RWPE1 (cell line): ENCODE measurements at regions not wholly inside any gene's neighbourhood (a gene's known extent, or its start where the extent isn't known, plus 50 kb on each side); places are given as distances from the start of the nearest gene placed in this dataset.

Experiments used
- CTCF ChIA-PET: fragments of 350-600 bp; sonication (Branson Sonifier 250); formaldehyde crosslinking; extraction: SDS; loops from one replicate; lab custom pipeline; 2021; lab: Yijun Ruan, JAX
- POLR2A ChIA-PET: fragments of 400-600 bp; formaldehyde crosslinking; extraction: SDS; loops from one replicate; lab custom pipeline; 2020; ENCODE audit warnings: antibody characterized with exemption; ENCODE audit not compliant: low non-redundant PET; lab: Yijun Ruan, JAX
- DNase-seq: peaks from one replicate; pipeline ENCODE4 v3.0.0; 2012; ENCODE audit warnings: low spot score
- H3K27ac ChIP-seq: fragments of 450-650 bp; 2 replicates; pipeline ENCODE4 v1.5.1; 2017
- CTCF ChIP-seq: fragments of 450-650 bp; conservative IDR thresholded peaks from 2 replicates; pipeline ENCODE4 v1.5.1; 2017; ENCODE audit warnings: low read depth, mild to moderate bottlenecking

DNA sequence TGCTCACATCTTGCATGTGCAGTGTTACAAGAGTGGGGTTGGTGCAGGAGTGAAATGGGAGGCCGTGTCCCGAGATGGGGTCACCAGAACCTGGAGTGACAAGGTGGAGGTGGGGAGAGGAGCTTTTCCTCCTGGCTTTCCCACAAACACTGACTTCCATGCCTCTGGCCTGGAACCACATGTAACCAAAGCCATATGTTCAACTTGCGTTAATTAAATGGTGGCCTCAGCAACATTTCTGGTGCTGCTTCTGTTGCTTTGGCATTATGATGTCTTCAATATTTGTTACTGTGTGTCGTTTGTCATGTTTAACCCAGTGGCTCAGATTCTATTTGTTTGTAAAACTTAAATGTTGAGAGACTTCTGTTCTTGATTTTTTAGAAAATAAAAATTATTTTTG is 110.2 kb downstream of the VCPKMT start:
- ChIA-PET POLR2A (no interaction called here), CTCF (no interaction called here)
- TF ChIP-seq CTCF: no peak
- DNase-seq: no peak
- H3K27ac ChIP-seq: no peak overlapping the region

GRCh38 chr14:50007123-50007903 is 109.1 kb downstream of the VCPKMT start:
- peak; percentile 72 for DNase-seq
- ChIA-PET CTCF (interaction anchor here (0.9 to 1.3 kb wide), 6 partner anchors 91 to 155 kb away, joined by 3 to 5 read pairs (median 4); partner anchors contain the start of gene NEMF), POLR2A (interaction anchor here (1.1 kb wide), 1 partner anchor 31 kb away, joined by 4 read pairs; no protein-coding TSS in a partner anchor)
- peak overlapping the region; percentile 88 for H3K27ac ChIP-seq
- TF ChIP-seq CTCF: no peak; the same call in 1 of the 2 replicates

DNA sequence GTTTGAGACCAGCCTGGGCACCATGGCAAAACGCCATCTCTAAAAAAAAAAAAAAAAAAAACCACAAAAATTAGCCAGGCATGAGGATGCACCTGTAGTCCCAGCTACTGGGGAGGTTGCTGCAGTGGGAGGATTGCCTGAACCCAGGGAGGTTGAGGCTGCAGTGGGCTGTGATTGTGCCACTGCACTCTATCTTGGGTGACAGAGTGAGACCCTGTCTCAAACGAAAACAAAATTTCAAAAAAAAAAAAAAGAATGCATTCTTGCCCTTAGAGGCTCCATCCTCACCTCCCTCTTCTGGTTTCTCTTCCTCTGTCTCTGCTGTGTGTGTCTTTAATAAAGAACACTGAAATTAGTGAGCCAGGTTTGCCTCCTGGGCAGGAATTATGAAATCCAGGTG is 107.8 kb downstream of the VCPKMT start:
- POLR2A ChIA-PET: no interaction called here
- no peak for TF ChIP-seq CTCF
- H3K27ac ChIP-seq: peak overlapping the region; percentile 88
- DNase-seq: no peak
- CTCF ChIA-PET: interaction anchor here (1.1 kb wide), 1 partner anchor 156 kb away, joined by 4 read pairs; the partner anchor contains the start of gene NEMF

- DNase-seq: peak; percentile 85
- no peak for TF ChIP-seq CTCF
- ChIA-PET CTCF (no interaction called here), POLR2A (interaction anchor here (0.5 kb wide), 1 partner anchor 73 kb away, joined by 8 read pairs; no protein-coding TSS in a partner anchor)
- peak overlapping the region; percentile 88 for H3K27ac ChIP-seq
Observed at GRCh38 chr14:50008974-50009373, 107.4 kb downstream of the VCPKMT start.

- CTCF ChIA-PET: interaction anchor here (0.5 kb wide), 1 partner anchor 37 kb away, joined by 4 read pairs; no protein-coding TSS in a partner anchor
Observed at GRCh38 chr14:50010752-50011151, 105.6 kb downstream of the VCPKMT start.

More at GRCh38 chr14:50010752-50011151, 105.6 kb downstream of the VCPKMT start:
- DNase-seq: no peak
- POLR2A ChIA-PET: no interaction called here
- peak overlapping the region; percentile 88; the same call in 1 of the 2 replicates for H3K27ac ChIP-seq
- no peak for TF ChIP-seq CTCF
